AG09309 (cell line): ENCODE measurements at regions not wholly inside any gene's neighbourhood (a gene's known extent, or its start where the extent isn't known, plus 50 kb on each side); places are given as distances from the start of the nearest gene placed in this dataset.

Source experiments
- DNase-seq: peaks from one replicate; pipeline ENCODE4 v3.0.0-alpha.2; 2010; ENCODE audit warnings: low read depth
- H3K4me3 ChIP-seq: 2 replicates; pipeline ENCODE4 v1.5.1; 2011; ENCODE audit warnings: mild to moderate bottlenecking, low read depth, low read length, moderate library complexity; ENCODE audit not compliant: control insufficient read depth
- TF ChIP-seq, protein P1 (sequence below): IDR thresholded peaks from 2 replicates; pipeline ENCODE4 v1.5.1; 2011; ENCODE audit warnings: mild to moderate bottlenecking, low read depth, low read length, inconsistent platforms; ENCODE audit not compliant: insufficient read depth, control insufficient read depth; ENCODE audit errors: missing control alignments

DNA sequence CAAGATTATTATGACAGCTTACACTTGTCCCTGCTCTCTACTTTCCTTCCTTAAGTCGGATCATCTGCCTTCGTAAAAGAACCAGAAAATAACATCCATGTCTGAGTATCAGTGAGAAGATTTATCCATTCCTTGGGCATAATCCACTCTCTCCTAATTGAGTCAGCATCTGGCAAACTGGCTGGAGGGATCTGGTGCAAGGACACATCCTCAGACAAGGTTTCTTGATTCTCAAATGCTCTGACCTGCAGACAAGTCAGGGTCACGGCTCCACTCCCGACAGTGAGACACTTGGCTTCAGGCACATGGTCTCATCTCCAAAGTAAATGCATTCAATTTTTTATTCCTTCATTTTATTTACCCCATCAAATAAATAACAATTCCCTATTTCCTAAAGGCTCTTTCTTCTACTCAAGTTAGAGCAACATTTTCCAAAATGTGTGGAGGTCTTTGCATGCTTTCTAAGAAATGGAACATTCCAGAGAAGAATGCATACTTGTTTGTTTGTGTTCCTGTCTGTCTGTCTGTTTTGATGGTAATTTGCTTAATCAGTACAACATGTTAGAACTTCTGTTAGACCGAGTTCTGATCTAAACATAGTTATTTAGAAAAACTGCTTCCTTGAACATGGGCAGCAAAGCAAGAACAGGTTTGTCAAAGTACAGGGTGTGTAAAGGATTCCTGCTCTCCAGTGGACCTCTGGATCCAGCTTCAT lies 246.9 kb downstream of the IRS1 start:
- H3K4me3 ChIP-seq: no peak overlapping the region
- TF ChIP-seq, protein P1, sequence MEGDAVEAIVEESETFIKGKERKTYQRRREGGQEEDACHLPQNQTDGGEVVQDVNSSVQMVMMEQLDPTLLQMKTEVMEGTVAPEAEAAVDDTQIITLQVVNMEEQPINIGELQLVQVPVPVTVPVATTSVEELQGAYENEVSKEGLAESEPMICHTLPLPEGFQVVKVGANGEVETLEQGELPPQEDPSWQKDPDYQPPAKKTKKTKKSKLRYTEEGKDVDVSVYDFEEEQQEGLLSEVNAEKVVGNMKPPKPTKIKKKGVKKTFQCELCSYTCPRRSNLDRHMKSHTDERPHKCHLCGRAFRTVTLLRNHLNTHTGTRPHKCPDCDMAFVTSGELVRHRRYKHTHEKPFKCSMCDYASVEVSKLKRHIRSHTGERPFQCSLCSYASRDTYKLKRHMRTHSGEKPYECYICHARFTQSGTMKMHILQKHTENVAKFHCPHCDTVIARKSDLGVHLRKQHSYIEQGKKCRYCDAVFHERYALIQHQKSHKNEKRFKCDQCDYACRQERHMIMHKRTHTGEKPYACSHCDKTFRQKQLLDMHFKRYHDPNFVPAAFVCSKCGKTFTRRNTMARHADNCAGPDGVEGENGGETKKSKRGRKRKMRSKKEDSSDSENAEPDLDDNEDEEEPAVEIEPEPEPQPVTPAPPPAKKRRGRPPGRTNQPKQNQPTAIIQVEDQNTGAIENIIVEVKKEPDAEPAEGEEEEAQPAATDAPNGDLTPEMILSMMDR: no peak
- no peak for DNase-seq

DNA sequence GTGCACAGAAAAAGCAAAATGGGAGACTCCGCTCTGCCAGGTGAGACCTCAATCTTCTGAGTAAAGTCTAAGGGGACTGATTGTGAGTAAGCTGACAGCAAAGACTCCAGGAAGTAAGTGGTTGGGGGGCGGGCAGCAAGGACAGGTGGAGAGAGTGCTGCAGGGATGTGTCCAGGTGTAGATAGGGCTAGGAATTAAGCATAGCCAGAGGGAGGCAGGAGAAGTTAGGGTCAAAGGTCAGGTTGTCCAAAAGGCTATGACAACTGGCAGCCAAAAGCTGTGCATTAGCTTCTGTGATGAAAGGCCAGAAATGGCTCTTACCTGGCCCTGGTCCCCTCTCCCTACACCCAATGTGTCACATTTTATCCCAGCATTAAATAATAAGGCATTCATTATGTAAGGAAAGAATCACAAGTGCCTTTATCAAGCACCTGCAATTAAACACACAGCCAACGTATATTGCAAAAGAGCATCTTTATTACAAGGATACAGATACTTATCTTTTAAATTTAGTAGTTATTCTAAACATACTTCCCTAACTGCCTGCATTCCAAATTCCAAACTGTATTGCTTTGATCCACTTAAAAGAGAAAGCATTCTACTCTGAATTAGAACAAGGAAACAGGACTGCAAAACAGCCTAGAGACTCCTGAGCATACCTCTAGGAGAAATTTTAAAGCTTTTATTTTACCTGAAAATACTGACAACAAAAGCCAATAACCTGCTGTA lies 247.9 kb downstream of the IRS1 start:
- no peak for DNase-seq
- TF ChIP-seq, protein P1: no peak
- H3K4me3 ChIP-seq: no peak overlapping the region

DNA sequence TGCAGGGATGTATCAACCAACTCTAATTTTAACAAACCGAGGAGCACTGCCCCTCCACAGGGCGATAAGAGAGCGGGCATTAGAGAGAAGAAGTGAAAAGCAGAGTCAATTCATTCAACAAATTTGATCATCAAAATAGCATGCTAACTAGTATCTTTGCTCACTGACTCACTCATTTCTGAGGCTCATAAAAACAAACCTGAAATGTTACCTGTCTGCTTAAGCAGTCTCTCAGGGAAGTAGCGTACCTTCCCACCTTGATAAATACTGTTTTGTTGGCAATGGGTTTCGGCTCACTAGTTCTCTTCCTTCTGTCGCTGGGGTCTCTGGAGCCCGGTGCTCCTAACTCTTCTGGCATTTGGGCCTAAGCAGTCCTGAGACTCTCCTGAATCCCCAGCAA lies 248.8 kb downstream of the IRS1 start:
- TF ChIP-seq, protein P1: no peak
- no peak overlapping the region for H3K4me3 ChIP-seq
- no peak for DNase-seq

DNA sequence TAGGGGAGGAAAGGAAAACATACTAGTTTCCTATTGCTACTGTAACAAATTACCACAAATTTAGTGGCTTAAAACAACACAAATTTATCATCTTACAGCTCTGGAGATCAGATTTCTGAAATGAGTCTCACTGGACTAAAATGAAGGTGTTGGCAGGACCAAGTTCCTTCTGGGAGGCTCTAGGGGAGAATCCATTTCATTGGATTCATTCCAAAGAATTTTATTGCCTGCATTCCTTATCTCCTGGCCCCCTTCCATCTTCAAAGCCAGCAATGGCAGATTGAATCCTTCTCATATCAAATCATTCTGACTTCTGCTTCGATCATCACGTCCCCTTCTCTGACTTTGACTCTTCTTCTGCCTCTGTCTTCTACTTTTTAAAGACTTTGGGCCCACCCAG lies 250.9 kb downstream of the IRS1 start:
- DNase-seq: no peak
- TF ChIP-seq, protein P1: no peak

DNA sequence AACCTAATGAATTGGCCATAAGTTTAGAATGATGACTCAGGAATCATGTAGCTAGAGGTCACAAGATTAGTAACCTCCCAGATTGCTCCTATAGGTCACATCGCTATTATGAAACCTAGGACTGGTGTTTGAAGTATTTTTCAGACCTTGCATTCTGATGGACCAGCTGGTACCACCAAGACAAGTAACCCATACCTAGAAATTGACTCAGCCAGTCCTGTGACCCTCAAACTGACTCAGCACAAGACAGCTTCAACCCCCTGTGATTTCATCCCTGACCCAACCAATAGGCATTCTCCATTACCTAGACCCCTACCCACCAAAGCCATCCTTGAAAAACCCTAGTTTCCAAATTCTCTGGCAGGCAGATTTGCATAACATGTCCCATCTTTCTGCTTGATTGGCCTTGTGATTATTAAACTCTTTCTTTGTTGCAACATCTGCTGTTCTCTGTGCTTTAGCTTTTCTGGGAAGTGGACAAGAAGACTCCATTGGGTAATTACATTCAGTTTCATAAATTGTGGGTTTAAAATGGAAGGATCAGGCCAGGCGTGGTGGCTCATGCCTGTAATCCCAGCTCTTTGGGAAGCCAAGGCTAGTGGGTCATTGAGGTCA lies 254.9 kb downstream of the IRS1 start:
- DNase-seq: no peak
- TF ChIP-seq, protein P1: no peak

More for the DNA sequence above, 250.9 kb downstream of the IRS1 start:
- H3K4me3 ChIP-seq: no peak overlapping the region

DNA sequence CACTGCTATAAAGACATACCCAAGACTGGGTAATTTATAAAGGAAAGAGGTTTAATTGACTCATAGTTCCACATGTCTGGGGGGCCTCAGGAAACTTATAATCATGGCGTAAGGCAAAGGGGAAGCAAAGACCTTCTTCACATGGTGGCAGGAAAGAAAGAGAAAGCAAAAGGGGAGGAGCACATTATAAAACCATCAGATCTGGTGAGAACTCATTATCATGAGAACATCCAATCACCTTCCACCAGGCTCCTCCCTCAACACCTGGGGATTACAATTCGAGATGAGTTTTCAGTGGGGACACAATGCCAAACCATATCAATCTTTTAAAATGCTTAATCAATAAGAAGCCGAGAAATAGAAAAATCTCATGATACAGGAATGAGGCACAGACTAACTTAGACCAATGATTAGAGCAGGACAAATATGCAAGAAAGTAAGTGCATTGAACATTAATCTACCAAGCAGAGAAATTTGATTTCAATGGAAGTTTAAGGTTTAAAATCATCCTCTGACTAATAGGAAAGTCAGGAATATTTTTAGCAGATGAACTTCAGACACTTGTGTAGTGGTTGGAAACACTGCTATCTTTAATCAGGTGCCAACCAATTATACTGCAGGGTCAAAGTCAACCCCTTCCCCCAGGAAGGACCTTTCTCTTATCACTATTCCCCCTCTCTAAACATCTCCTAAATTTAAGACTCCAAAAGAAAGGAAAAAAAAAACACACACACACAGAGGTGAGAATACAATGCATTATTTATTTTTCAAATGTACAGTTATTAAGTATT lies 259.2 kb downstream of the IRS1 start:
- TF ChIP-seq, protein P1: no peak
- H3K4me3 ChIP-seq: no peak overlapping the region
- DNase-seq: no peak

More for the DNA sequence above, 254.9 kb downstream of the IRS1 start:
- H3K4me3 ChIP-seq: no peak overlapping the region
